Spleen (tissue), 11 donors: ENCODE measurements at regions not wholly inside any gene's neighbourhood (a gene's known extent, or its start where the extent isn't known, plus 50 kb on each side); places are given as distances from the start of the nearest gene placed in this dataset.

Experiments
- DNase-seq: peaks from one replicate; pipeline ENCODE4 v3.0.0-alpha.2; 2020
- H3K27ac ChIP-seq, 8 donors: fragments of 200-600 bp; sonication (generic) in 7 of 8; 1 replicate in 4 of 8; 2 replicates in 4 of 8; pipeline versions ENCODE4 v1.5.0 to v1.8.0; 2016 to 2021; ENCODE audit warnings: inconsistent platforms in 4 of 8, mild to moderate bottlenecking in 4 of 8, moderate library complexity in 1 of 8
- H3K27me3 ChIP-seq, 7 donors: fragments of 200-600 bp; sonication (generic) in 6 of 7; replicated peaks in 1 of 7; 1 replicate in 4 of 7; 2 replicates in 3 of 7; pipeline versions ENCODE4 v1.5.0 to v1.8.0; 2016 to 2021; ENCODE audit warnings: inconsistent platforms in 3 of 7, mild to moderate bottlenecking in 1 of 7
- H3K36me3 ChIP-seq, 6 donors: fragments of 200-600 bp; sonication (generic) in 5 of 6; 1 replicate in 4 of 6; 2 replicates in 2 of 6; pipeline versions ENCODE4 v1.5.0 to v1.8.0; 2016 to 2021; ENCODE audit warnings: inconsistent platforms in 2 of 6
- H3K4me1 ChIP-seq, 6 donors: fragments of 200-600 bp; sonication (generic) in 5 of 6; 1 replicate in 3 of 6; 2 replicates in 3 of 6; pipeline versions ENCODE4 v1.5.0 to v1.8.0; 2016 to 2021; ENCODE audit warnings: inconsistent platforms in 3 of 6
- H3K4me3 ChIP-seq, 8 donors: fragments of 200-600 bp; sonication (generic) in 7 of 8; 1 replicate in 4 of 8; 2 replicates in 4 of 8; pipeline versions ENCODE4 v1.5.0 to v1.8.0; 2016 to 2021; ENCODE audit warnings: inconsistent platforms in 4 of 8, mild to moderate bottlenecking in 4 of 8, moderate library complexity in 2 of 8
- H3K9me3 ChIP-seq, 8 donors: fragments of 200-600 bp; sonication (generic) in 7 of 8; 1 replicate in 4 of 8; 2 replicates in 4 of 8; pipeline versions ENCODE4 v1.5.0 to v1.8.0; 2016 to 2021; ENCODE audit warnings: inconsistent platforms in 4 of 8
- POLR2A ChIP-seq, 3 donors: fragments of 450-650 bp; IDR thresholded peaks; one replicate each; pipeline ENCODE4 v1.5.1; 2017; ENCODE audit warnings: antibody characterized with exemption in 3 of 3, mild to moderate bottlenecking in 1 of 3
- POLR2AphosphoS5 ChIP-seq, 3 donors: sonication (generic); formaldehyde crosslinking; IDR thresholded peaks; one replicate each; pipeline ENCODE4 v1.5.1; 2017; ENCODE audit warnings: antibody characterized with exemption in 3 of 3
- WGBS, 5 donors: extraction: QIAGEN DNeasy Blood & Tissue Kit in 3 of 5; methylation state at CpG; one replicate each; pipeline versions ENCODE4 v1.1.5 to v1.1.7; 2013 to 2018; 5-methylcytosine and 5-hydroxymethylcytosine counted together
- intact Hi-C: fragments of 100-400 bp; cut with DNase I; formaldehyde crosslinking; loops from one replicate; pipeline ENCODE4 v1.15.0; 2023; ENCODE audit warnings: low total_unique reads
- TF ChIP-seq, protein P1 (sequence below), 11 experiments: fragments of 200-600 bp in 7 of 11; fragments of 450-650 bp in 4 of 11; sonication (generic) in 4 of 11; IDR thresholded peaks in 8 of 11; conservative IDR thresholded peaks in 3 of 11; 1 replicate in 7 of 11; 2 replicates in 4 of 11; pipeline versions ENCODE4 v1.4.0 to v1.8.0; 2016 to 2021; ENCODE audit warnings: antibody characterized with exemption in 11 of 11, inconsistent platforms in 4 of 11, mild to moderate bottlenecking in 1 of 11
- donor health status: healthy with polysubstance abuse.
- donor health status: DM: no; HTN: no; CAD: no; lungs with moderate emphysema.
- donor health status: DM: no; HTN: no; CAD: no.
- donor health status: Bipolar disorder and iron deficiency.
- donor health status: healthy.
- donor health status: DM: no; HTN: no; CAD: no.
- donor health status: DM: yes; HTN: yes; CAD: no.

DNA sequence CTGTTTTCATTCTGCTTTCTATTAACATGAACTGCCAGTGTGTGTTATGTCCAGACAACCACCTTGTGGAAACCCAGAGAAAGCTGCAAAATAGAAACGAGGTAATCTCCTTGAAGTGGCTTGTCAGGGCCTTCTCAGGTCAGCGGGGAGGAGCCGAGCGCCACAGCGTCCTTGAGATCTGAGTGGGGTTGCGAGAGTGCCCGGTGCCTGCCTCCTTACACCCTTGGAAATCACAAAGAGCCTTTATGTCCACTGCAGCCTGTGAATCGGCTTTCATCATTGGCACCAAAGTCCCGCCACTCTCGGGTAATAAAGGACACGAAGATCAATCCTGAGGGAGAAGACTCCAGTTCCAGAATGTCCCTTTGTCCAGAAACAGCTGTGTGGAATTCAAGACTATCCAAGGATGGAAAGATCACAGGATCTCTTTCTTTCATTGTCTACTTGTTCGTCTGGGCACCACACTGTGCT lies 135.2 kb downstream of the HRH4 start:
- WGBS, 5 donors = 73 to 85% (median 82%) methylated on average over 12 of the region's 12 CpGs
- intact Hi-C loops = no loop called here
- peaks cover 0 to 14% (median 0%) of the 10 kb centered on the region in 7 donors for H3K27me3 ChIP-seq
- no peaks in the 10 kb centered on the region for H3K9me3 ChIP-seq
- H3K36me3 ChIP-seq = no peaks in the 10 kb centered on the region
- no peak for DNase-seq
- TF ChIP-seq POLR2A (IDR thresholded peaks at IDR 0.05) (no peak), POLR2AphosphoS5 (IDR thresholded peaks at IDR 0.05) (no peak)
- TF ChIP-seq, protein P1, sequence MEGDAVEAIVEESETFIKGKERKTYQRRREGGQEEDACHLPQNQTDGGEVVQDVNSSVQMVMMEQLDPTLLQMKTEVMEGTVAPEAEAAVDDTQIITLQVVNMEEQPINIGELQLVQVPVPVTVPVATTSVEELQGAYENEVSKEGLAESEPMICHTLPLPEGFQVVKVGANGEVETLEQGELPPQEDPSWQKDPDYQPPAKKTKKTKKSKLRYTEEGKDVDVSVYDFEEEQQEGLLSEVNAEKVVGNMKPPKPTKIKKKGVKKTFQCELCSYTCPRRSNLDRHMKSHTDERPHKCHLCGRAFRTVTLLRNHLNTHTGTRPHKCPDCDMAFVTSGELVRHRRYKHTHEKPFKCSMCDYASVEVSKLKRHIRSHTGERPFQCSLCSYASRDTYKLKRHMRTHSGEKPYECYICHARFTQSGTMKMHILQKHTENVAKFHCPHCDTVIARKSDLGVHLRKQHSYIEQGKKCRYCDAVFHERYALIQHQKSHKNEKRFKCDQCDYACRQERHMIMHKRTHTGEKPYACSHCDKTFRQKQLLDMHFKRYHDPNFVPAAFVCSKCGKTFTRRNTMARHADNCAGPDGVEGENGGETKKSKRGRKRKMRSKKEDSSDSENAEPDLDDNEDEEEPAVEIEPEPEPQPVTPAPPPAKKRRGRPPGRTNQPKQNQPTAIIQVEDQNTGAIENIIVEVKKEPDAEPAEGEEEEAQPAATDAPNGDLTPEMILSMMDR (IDR thresholded peaks at IDR 0.05 in 8 of 11, conservative IDR thresholded peaks at IDR 0.05 in 3 of 11) = no peak
- no peak overlapping the region for H3K4me3 ChIP-seq
- no peaks in the 10 kb centered on the region for H3K4me1 ChIP-seq
- no peak overlapping the region for H3K27ac ChIP-seq

- Histone ChIP-seq H3K4me3 (no peak overlapping the region), H3K36me3 (no peaks in the 10 kb centered on the region), H3K27ac (no peak overlapping the region), H3K9me3 (no peaks in the 10 kb centered on the region), H3K4me1 (no peaks in the 10 kb centered on the region), H3K27me3 (peaks cover 0 to 14% (median 0%) of the 10 kb centered on the region in 7 donors)
- TF ChIP-seq, protein P1 (IDR thresholded peaks at IDR 0.05 in 8 of 11, conservative IDR thresholded peaks at IDR 0.05 in 3 of 11) = peak in 8 of 11 experiments; percentile 39 to 73 (median 57)
- TF ChIP-seq POLR2A (IDR thresholded peaks at IDR 0.05) (no peak), POLR2AphosphoS5 (IDR thresholded peaks at IDR 0.05) (no peak)
- intact Hi-C loops = loop anchor here (5.0 kb wide), 1 partner anchor 132 kb away; no protein-coding TSS in a partner anchor
- no peak for DNase-seq
- 29 to 32% (median 31%) methylated on average over 6 of the region's 6 CpGs for WGBS, 5 donors
These were observed 139.7 kb downstream of the HRH4 start for GRCh38 chr18:24600076-24600654.

DNA sequence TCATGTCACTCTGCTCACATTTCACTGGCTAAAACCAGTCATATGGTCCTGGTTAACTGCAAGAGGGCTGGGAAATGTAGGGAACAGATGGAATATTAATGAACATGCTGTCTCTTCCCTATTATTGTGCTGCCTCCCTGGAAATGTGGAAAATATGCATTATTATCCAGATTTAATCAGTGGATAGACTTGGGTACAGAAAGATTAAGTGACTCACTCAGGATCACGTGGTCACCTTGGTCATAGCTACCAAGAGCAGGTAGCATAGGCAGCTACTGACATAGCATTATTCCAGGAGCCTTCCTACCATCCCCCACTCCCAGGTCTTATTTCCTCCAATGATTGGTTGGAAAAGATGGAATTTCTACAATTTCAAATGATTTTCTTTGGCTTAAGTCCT lies 141.1 kb downstream of the HRH4 start:
- WGBS, 5 donors = 67 to 82% (median 75%) methylated on average over 1 of the region's 1 CpG
- no peak for TF ChIP-seq POLR2AphosphoS5 (IDR thresholded peaks at IDR 0.05)
- TF ChIP-seq, protein P1 (IDR thresholded peaks at IDR 0.05 in 8 of 11, conservative IDR thresholded peaks at IDR 0.05 in 3 of 11) = no peak
- TF ChIP-seq POLR2A (IDR thresholded peaks at IDR 0.05) = no peak
- intact Hi-C loops = loop anchor here (5.0 kb wide), 1 partner anchor 131 kb away; no protein-coding TSS in a partner anchor

GRCh38 chr18:24602201-24602600 lies 141.8 kb downstream of the HRH4 start:
- H3K27me3 ChIP-seq = peaks cover 0 to 13% (median 0%) of the 10 kb centered on the region in 7 donors
- TF ChIP-seq POLR2AphosphoS5 (IDR thresholded peaks at IDR 0.05) = no peak
- TF ChIP-seq POLR2A (IDR thresholded peaks at IDR 0.05) = no peak
- TF ChIP-seq, protein P1 (IDR thresholded peaks at IDR 0.05 in 8 of 11, conservative IDR thresholded peaks at IDR 0.05 in 3 of 11) = no peak
- intact Hi-C loops = loop anchor here (5.0 kb wide), 1 partner anchor 130 kb away; no protein-coding TSS in a partner anchor
- WGBS, 5 donors = 93 to 98% (median 95%) methylated on average over 4 of the region's 4 CpGs
- H3K4me1 ChIP-seq = no peaks in the 10 kb centered on the region
- no peaks in the 10 kb centered on the region for H3K9me3 ChIP-seq
- DNase-seq = no peak
- H3K27ac ChIP-seq = no peak overlapping the region
- no peak overlapping the region for H3K4me3 ChIP-seq
- no peaks in the 10 kb centered on the region for H3K36me3 ChIP-seq

More for the DNA sequence above, 141.1 kb downstream of the HRH4 start:
- no peak overlapping the region for H3K4me3 ChIP-seq
- no peak for DNase-seq
- H3K27ac ChIP-seq = no peak overlapping the region
- H3K27me3 ChIP-seq = peaks cover 0 to 14% (median 0%) of the 10 kb centered on the region in 7 donors
- no peaks in the 10 kb centered on the region for H3K4me1 ChIP-seq
- H3K36me3 ChIP-seq = no peaks in the 10 kb centered on the region
- H3K9me3 ChIP-seq = no peaks in the 10 kb centered on the region
